ENCODE measurements at regions not wholly inside any gene's neighbourhood (a gene's known extent, or its start where the extent isn't known, plus 50 kb on each side); places are given as distances from the start of the nearest gene placed in this dataset.

GRCh38 chr2:195017890-195018289 is 639.1 kb upstream of the SLC39A10 start (continued):
- TF ChIP-seq FOSL2 (IDR thresholded peaks at IDR 0.05; ENCODE audit: borderline replicate concordance, low read depth) = no peak
- no peak for TF ChIP-seq JUND (IDR thresholded peaks at IDR 0.05)
- no peak for TF ChIP-seq FOXM1 (IDR thresholded peaks at IDR 0.05; ENCODE audit: low read depth)
- TF ChIP-seq PBX3 (IDR thresholded peaks at IDR 0.05) = no peak
- TF ChIP-seq USF1 (IDR thresholded peaks at IDR 0.05; ENCODE audit: borderline replicate concordance, low read depth) = no peak
- no peak for TF ChIP-seq TEAD4 (IDR thresholded peaks at IDR 0.05; ENCODE audit: borderline replicate concordance, insufficient read depth)

DNA sequence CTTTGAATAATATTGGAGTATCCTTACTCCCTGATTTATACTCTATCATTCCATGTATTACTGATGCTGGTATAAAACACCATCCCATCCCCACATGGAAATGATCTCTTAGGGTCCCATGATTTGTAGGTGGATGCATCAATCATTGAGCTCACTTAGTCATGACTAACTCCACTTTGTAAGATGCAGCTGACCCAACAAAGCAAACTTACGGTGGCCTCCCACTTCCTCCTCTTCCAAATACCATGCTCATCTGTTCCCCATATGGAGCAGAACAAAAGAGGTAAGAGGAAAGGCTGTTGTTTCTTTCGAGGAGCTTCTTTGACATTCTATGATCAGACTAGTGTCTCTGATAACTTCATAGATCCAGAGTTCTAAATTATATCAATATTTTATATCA is 640.2 kb upstream of the SLC39A10 start:
- WGBS (ENCODE audit: low lambda C conversion rate) = 16% methylated on average over 2 of the region's 2 CpGs
- Histone ChIP-seq H3K4me1 (ENCODE audit: control insufficient read depth in 1 of 2, insufficient read depth in 2 of 2, low read depth in 1 of 2, low read length in 1 of 2) (no peaks in the 10 kb centered on the region; a peak in 1 of 4 replicates), H3K9ac (no peak overlapping the region), H4K20me1 (ENCODE audit: insufficient read depth) (no peaks in the 10 kb centered on the region), H3K27ac (ENCODE audit: low read depth in 2 of 2, low read length in 1 of 2) (no peak overlapping the region), H3K9me2 (no peaks in the 10 kb centered on the region), H3K36me3 (replicated peaks in 1 of 2; ENCODE audit: control insufficient read depth in 1 of 2, insufficient read depth in 2 of 2, low read length in 1 of 2) (no peaks in the 10 kb centered on the region), H3F3A (replicated peaks; ENCODE audit: insufficient read depth) (no peaks in the 10 kb centered on the region), H3K9me3 (no peaks in the 10 kb centered on the region), H3K4me2 (no peak overlapping the region), H3K4me3 (ENCODE audit: low read depth in 2 of 2, low read length in 1 of 2) (no peak overlapping the region), H2AFZ (ENCODE audit: low read depth) (no peak overlapping the region), H3K79me2 (ENCODE audit: insufficient read depth) (no peaks in the 10 kb centered on the region), H3K27me3 (ENCODE audit: insufficient read depth) (no peaks in the 10 kb centered on the region)
- ChIA-PET CTCF (interaction anchor here (1.2 kb wide), 1 partner anchor 10 kb away, joined by 3 read pairs; no protein-coding TSS in a partner anchor), POLR2A (no interaction called here)
- TF ChIP-seq PBX3 (IDR thresholded peaks at IDR 0.05) (no peak), MAX (IDR thresholded peaks at IDR 0.05; ENCODE audit: low read depth) (no peak)
- no peak for DNase-seq

- Histone ChIP-seq H3K9ac (no peak overlapping the region), H3K27me3 (ENCODE audit: insufficient read depth) (no peaks in the 10 kb centered on the region), H3K9me2 (no peaks in the 10 kb centered on the region), H3K9me3 (no peaks in the 10 kb centered on the region), H3F3A (replicated peaks; ENCODE audit: insufficient read depth) (no peaks in the 10 kb centered on the region), H2AFZ (ENCODE audit: low read depth) (no peak overlapping the region), H3K27ac (ENCODE audit: low read depth in 2 of 2, low read length in 1 of 2) (no peak overlapping the region), H3K4me3 (ENCODE audit: low read depth in 2 of 2, low read length in 1 of 2) (no peak overlapping the region), H3K4me2 (no peak overlapping the region), H3K36me3 (replicated peaks in 1 of 2; ENCODE audit: control insufficient read depth in 1 of 2, insufficient read depth in 2 of 2, low read length in 1 of 2) (no peaks in the 10 kb centered on the region), H3K79me2 (ENCODE audit: insufficient read depth) (no peaks in the 10 kb centered on the region), H3K4me1 (ENCODE audit: control insufficient read depth in 1 of 2, insufficient read depth in 2 of 2, low read depth in 1 of 2, low read length in 1 of 2) (peaks cover 0 to 3% of the 10 kb centered on the region in 2 experiments; a peak in 2 of 4 replicates), H4K20me1 (ENCODE audit: insufficient read depth) (no peaks in the 10 kb centered on the region)
- POLR2A ChIA-PET = no interaction called here
- WGBS (ENCODE audit: low lambda C conversion rate) = 34% methylated on average over 8 of the region's 8 CpGs
- CTCF ChIA-PET = no interaction called here
- DNase-seq = no peak
- TF ChIP-seq MAX (IDR thresholded peaks at IDR 0.05; ENCODE audit: low read depth) (no peak), MEF2A (IDR thresholded peaks at IDR 0.05; ENCODE audit: borderline replicate concordance, low read depth) (no peak), RXRA (IDR thresholded peaks at IDR 0.05; ENCODE audit: borderline replicate concordance, low read depth) (no peak), SIN3A (IDR thresholded peaks at IDR 0.05; ENCODE audit: borderline replicate concordance, low read depth, low read length) (no peak), NFIC (IDR thresholded peaks at IDR 0.05; ENCODE audit: borderline replicate concordance) (no peak), MXI1 (IDR thresholded peaks at IDR 0.05; ENCODE audit: low read depth, low read length) (no peak), EP300 (IDR thresholded peaks at IDR 0.05; ENCODE audit: borderline replicate concordance in 1 of 2, low read depth in 1 of 2, low read length in 1 of 2) (no peak), TAF1 (IDR thresholded peaks at IDR 0.05; ENCODE audit: borderline replicate concordance, low read depth, low read length) (no peak), EZH2phosphoT487 (IDR thresholded peaks at IDR 0.05; ENCODE audit: borderline replicate concordance, low read depth) (no peak), GATA2 (CRISPR knock-in tag; IDR thresholded peaks at IDR 0.05) (no peak), YY1 (IDR thresholded peaks at IDR 0.05; ENCODE audit: low read depth) (no peak), FOXM1 (IDR thresholded peaks at IDR 0.05; ENCODE audit: low read depth) (no peak), ZBTB33 (IDR thresholded peaks at IDR 0.05; ENCODE audit: borderline replicate concordance, low read depth) (no peak), POLR2AphosphoS5 (IDR thresholded peaks at IDR 0.05; ENCODE audit: low read depth, low read length) (no peak)
Measured at GRCh38 chr2:195009202-195009601, 647.8 kb upstream of the SLC39A10 start.
